Neural cell (in vitro differentiated cells): ENCODE measurements at regions not wholly inside any gene's neighbourhood (a gene's known extent, or its start where the extent isn't known, plus 50 kb on each side); places are given as distances from the start of the nearest gene placed in this dataset.

Experiments
- RAD21 ChIP-seq: fragments of 450-650 bp; conservative IDR thresholded peaks from 2 replicates; pipeline ENCODE4 v1.6.1; 2014; ENCODE audit warnings: antibody characterized with exemption, mild to moderate bottlenecking, moderate library complexity
- TAF1 ChIP-seq: IDR thresholded peaks from 2 replicates; pipeline ENCODE4 v1.6.1; 2012; ENCODE audit warnings: low read depth
- TF ChIP-seq, protein P1 (sequence below): fragments of 450-650 bp; IDR thresholded peaks from 2 replicates; pipeline ENCODE4 v1.5.1; 2014; ENCODE audit warnings: antibody characterized with exemption, mild to moderate bottlenecking, moderate library complexity; ENCODE audit not compliant: poor library complexity, severe bottlenecking

DNA sequence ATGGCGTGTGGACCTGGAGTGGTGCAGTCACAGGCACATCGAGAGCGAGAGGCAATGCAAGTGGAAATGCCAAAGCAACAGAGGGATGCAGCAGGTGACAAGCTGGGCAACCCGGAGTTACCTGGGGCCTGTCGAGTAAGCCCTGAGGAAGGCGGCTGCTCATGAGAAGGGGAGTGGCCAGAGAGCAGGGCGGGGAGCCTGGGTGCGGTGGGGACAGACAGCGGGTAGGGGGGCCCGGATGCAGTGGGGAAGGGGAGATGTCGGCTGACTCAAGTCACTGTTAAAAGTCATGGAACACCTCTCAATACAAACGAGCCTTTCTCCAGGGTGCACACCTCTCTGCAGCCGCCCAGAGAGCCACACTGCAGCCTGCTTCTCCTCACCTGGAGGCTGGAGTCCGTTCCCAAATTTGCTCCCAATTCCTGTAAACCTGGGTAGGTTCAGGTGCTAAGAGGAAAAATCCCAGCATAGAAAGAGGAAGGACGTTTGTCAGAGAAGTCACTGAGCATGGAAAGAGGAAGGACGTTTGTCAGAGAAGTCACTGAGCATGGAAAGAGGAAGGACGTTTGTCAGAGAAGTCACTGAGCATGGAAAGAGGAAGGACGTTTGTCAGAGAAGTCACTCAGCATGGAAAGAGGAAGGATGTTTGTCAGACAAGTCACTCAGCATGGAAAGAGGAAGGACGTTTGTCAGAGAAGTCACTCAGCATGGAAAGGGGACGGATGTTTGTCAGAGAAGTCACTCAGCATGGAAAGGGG, 71.7 kb upstream of the TWIST2 start:
- TF ChIP-seq, protein P1, sequence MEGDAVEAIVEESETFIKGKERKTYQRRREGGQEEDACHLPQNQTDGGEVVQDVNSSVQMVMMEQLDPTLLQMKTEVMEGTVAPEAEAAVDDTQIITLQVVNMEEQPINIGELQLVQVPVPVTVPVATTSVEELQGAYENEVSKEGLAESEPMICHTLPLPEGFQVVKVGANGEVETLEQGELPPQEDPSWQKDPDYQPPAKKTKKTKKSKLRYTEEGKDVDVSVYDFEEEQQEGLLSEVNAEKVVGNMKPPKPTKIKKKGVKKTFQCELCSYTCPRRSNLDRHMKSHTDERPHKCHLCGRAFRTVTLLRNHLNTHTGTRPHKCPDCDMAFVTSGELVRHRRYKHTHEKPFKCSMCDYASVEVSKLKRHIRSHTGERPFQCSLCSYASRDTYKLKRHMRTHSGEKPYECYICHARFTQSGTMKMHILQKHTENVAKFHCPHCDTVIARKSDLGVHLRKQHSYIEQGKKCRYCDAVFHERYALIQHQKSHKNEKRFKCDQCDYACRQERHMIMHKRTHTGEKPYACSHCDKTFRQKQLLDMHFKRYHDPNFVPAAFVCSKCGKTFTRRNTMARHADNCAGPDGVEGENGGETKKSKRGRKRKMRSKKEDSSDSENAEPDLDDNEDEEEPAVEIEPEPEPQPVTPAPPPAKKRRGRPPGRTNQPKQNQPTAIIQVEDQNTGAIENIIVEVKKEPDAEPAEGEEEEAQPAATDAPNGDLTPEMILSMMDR = no peak
- TF ChIP-seq RAD21 (no peak), TAF1 (no peak)
